ENCODE measurements at regions not wholly inside any gene's neighbourhood (a gene's known extent, or its start where the extent isn't known, plus 50 kb on each side); places are given as distances from the start of the nearest gene placed in this dataset.

DNA sequence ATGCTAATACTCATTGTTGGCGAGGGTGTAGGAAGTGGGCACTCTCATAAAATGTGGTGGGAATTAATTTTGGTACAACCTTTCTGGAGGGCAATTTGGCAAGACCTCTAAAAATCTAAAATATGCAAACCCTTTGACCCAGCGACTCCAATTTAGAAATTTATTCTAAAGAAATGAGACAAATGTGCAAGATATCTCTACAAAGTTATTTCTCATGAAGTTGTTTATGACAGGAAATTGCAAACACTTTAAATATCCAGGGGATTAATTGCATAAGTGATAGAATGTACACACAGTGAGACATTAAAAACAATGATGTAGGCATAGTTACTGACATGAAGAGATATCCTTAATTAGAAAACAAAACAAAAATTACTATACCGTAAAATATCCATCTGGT is 246.3 kb upstream of the MAP3K1 start:
- no peak overlapping the region for H3K4me3 ChIP-seq
- peak overlapping the region in 4 of 21 experiments; percentile 8 to 69 (median 40) for H3K27ac ChIP-seq

- Histone ChIP-seq H3K27ac (peak overlapping the region in 1 of 21 experiments; percentile 49), H3K4me3 (no peak overlapping the region)
Observed at GRCh38 chr5:56567278-56567677, 248.1 kb upstream of the MAP3K1 start.

DNA sequence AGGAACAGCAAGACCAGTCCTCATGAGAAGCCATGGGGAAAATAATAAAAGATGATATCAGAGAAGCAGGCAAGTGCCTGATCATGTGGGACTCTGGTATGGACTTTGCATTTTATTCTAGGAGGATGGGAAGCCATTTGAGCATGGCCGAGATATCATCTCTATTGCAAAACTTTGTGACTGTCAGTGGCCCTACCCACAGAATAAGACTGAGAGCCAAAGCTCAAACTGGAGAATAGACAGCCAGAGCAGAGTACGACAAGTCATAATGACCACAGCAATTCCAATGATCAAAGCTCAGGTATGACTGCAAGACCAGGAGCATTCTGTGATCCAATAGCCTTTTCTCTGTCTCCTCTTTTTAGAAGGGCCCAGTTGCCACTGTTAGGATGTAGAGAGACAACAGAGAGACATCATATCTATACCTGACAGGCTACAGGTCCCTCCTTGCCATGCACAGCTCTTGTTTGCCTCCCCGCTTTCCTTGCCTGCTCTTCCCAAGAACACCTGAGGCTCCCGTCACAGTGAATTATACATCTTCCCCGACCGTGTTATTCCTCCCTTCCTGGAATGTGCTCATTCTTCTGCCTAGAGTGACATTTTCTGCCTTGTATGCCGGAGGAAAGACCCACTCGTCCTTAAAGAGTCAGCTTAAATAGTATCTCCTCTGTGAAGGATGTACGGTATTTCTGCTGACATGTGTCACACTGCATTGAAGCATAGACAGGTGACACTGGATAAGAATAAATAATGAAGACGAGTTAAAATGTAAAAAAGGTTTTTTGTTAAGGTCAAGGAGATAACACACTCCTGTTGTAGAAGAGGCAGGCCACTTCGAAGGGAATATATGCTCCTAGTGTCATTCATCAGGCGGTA is 248.7 kb upstream of the MAP3K1 start:
- Histone ChIP-seq H3K4me3 (no peak overlapping the region), H3K27ac (peak overlapping the region in 1 of 21 experiments; percentile 49)

- peak overlapping the region in 4 of 21 experiments; percentile 3 to 53 (median 24) for H3K27ac ChIP-seq
- H3K4me3 ChIP-seq = no peak overlapping the region
Observed at GRCh38 chr5:56565644-56566043, 249.7 kb upstream of the MAP3K1 start.

DNA sequence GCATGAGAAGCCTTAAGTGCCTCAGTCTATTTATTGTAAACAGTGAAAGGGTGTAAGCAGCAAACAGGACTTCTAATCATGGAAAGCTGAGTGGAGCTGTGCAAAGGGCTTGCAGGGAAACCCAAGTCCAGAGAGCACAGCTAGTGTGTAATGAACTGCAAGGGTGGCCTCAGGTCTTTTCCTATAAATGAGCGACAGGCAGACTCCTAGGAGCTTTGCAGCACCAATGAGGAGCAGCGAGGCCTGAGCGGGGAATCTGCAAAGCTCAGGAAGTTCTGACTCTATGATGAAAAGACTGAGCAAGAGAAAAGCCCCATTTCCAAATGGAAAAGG is 250.1 kb upstream of the MAP3K1 start:
- Histone ChIP-seq H3K4me3 (no peak overlapping the region), H3K27ac (peak overlapping the region in 5 of 21 experiments; percentile 3 to 53 (median 18))

DNA sequence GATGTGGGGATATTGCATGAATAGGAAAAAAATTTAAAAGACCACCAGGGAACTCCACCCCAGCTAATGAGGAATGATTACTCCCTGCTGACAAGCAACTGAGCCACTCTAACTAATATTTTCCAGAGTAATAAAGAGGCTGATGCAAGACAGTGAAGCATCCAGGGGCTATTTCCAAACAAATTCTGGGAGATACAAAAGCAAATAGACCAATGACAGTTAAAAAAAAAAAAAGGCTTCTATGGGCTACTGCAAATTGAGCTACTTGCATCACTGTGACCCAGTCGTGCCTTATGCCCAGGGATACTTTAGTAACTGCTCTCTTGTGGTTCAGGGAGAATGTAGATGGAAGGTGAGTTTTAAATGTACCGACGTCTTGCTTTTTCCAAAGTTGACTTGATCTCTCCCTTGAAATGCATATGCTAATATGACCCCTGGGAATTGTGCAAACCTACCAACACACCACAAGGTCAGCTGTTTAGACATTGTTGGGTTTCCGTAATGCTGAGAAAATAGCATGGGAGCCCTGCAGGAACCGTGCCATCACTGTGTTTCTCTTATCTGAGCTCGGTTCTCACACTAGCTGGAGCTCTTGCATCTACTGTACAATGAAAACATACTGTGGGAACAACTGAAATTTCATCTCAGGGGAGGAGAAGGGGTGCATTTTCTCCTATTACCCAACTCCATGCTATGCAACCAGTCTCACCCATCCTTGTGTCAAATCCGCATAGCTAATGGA is 250.6 kb upstream of the MAP3K1 start:
- Histone ChIP-seq H3K4me3 (no peak overlapping the region), H3K27ac (peak overlapping the region in 4 of 21 experiments; percentile 3 to 45 (median 20))

GRCh38 chr5:56561455-56561854 is 253.9 kb upstream of the MAP3K1 start:
- no peak overlapping the region for H3K4me3 ChIP-seq

GRCh38 chr5:56558131-56558745 is 257.1 kb upstream of the MAP3K1 start:
- no peak overlapping the region for H3K27ac ChIP-seq

More at GRCh38 chr5:56561455-56561854, 253.9 kb upstream of the MAP3K1 start:
- H3K27ac ChIP-seq = peak overlapping the region in 8 of 21 experiments; percentile 2 to 69 (median 38)

GRCh38 chr5:56557198-56557597 is 258.2 kb upstream of the MAP3K1 start:
- no peak overlapping the region for H3K27ac ChIP-seq
- H3K4me3 ChIP-seq = no peak overlapping the region

More at GRCh38 chr5:56558131-56558745, 257.1 kb upstream of the MAP3K1 start:
- H3K4me3 ChIP-seq = no peak overlapping the region

GRCh38 chr5:56552612-56553268 is 262.6 kb upstream of the MAP3K1 start:
- Histone ChIP-seq H3K4me3 (no peak overlapping the region), H3K27ac (peak overlapping the region in 11 of 21 experiments; percentile 2 to 61 (median 25))

DNA sequence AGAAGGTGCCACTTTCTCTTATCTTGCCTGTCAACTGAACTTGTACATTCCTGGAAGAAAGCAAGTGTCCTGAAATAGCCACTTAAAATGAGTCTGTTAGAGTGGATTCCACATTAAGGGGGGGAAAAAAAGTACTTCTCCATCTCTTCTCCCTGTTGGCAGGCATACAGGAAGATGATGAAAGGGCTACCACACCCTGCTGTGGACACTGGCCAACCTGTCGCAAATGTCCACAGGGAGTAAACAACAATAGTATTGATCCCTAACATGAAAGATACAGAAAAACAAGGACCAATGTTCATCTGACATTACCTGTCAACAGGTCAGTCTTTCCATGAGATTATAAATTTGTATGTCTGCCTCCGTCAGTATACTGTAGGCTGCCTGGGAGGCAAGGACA is 265.1 kb upstream of the MAP3K1 start:
- Histone ChIP-seq H3K27ac (no peak overlapping the region), H3K4me3 (no peak overlapping the region)

DNA sequence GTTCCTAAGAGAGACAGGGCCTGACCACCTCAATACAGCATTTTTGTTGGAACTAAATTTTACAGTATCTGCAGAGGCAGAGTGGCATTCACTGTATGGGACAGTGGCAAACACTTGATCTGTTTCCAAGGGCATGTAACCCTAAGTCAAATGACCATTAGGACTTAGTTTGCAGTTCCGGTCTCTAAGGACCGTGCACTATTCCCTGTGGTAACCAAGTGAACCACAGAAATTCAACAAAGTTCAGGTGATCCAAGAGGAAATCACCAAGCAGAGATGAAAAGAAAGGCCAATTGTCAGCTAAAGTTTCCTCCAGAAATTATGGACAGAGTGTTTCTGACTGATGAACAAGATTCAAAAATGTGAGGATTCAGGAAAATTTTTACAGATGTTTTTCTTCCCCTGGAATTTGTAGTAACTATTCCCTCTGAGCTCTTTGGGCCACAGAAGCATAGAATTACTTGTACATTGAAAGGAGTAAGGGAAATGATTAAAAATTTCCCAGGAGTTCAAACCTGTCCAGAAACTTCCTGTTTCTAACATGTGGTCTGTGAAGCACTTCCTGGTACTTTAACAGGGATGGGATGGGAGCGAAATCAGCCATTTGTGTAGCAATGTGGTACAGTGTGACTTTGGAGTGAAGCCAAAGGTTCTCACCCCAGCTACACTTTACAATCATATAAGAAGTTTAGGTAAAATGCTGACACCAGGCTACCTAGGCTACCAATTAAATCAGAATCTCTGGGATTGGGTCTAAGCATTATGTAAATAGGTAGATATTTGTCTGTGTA is 266.1 kb upstream of the MAP3K1 start:
- H3K4me3 ChIP-seq = no peak overlapping the region
- peak overlapping the region in 1 of 21 experiments; percentile 32 for H3K27ac ChIP-seq

GRCh38 chr5:56545016-56545415 is 270.3 kb upstream of the MAP3K1 start:
- H3K27ac ChIP-seq = peak overlapping the region in 1 of 21 experiments; percentile 48
- H3K4me3 ChIP-seq = no peak overlapping the region

DNA sequence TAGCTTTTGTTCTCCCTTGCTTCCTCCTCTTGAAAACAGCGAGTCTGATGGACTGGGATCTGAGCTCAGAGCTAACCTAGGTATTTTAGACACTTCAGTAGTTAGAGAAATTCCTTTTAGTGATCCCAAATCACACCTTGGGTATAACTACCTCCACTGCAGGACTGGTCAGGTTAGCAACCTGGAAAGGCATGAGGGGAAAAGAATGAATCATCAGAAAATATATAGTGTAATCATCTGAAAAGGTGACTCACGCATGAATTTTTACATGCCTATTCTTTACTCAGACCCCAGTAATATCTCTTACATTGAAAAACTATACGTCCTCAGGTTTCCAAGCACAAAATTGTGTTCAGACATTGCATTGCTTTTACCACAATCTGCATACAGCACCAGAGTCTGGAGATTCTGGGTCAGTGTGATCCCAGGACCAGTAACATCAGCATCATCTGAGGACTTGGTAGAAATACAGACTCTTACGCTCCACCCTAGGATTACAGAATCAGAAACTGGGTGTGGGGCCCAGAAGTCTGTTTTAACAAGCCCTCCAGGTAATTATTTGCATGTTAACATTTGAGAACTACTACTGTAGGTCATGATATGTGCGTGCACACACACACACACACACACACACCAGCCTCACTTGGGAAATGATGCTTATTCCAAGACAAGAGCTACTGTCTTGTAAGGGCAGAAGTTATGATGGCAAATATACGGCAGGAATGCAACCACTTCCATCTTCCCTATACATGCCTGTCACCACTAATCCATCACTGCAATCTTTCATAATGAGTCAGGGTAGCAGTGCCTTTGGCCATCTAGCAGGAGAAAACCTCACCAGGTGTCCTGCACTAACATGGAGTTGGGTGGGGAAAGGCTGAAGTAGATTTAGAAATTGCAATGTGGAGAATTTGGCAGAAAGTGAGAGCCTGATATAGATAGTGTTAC is 271.6 kb upstream of the MAP3K1 start:
- H3K27ac ChIP-seq = peak overlapping the region in 10 of 21 experiments; percentile 1 to 66 (median 34)
- H3K4me3 ChIP-seq = no peak overlapping the region

DNA sequence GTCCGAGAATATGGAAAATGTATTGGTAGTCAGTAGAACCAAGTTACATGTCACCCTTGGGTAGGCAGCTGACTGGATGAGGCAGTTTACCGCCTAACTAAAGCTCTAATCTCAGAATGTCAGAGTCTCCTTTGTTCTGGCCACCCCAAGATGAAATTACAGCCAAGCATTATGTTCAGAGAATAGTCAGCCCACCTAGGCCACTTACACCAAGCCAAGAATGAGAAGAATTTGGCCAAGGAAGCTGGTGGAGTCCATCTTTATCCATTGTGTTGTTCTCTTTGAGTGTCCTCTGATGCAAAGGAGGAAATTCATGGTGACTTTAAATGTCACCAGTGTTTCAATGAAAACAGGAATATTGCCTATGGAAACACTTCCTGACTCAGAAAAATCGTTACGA is 275.1 kb upstream of the MAP3K1 start:
- Histone ChIP-seq H3K27ac (no peak overlapping the region), H3K4me3 (no peak overlapping the region)

GRCh38 chr5:56538580-56538979 is 276.8 kb upstream of the MAP3K1 start:
- Histone ChIP-seq H3K27ac (no peak overlapping the region), H3K4me3 (no peak overlapping the region)

- Histone ChIP-seq H3K27ac (peak overlapping the region in 4 of 21 experiments; percentile 37 to 83 (median 78)), H3K4me3 (no peak overlapping the region)
Observed at GRCh38 chr5:56535347-56535746, 280.0 kb upstream of the MAP3K1 start.

Data from skin epidermis (tissue), 12 donors.